Fibroblast of pulmonary artery (primary cell): ENCODE measurements at regions not wholly inside any gene's neighbourhood (a gene's known extent, or its start where the extent isn't known, plus 50 kb on each side); places are given as distances from the start of the nearest gene placed in this dataset.

Source experiments
- DNase-seq: peaks from one replicate; pipeline ENCODE4 v3.0.0-alpha.2; 2010; ENCODE audit warnings: low read depth
- H3K4me3 ChIP-seq: replicated peaks from 2 replicates; pipeline ENCODE4 v1.5.1; 2011; ENCODE audit warnings: low read depth, mild to moderate bottlenecking, control low read depth, low read length, moderate library complexity
- TF ChIP-seq, protein P1 (sequence below): IDR thresholded peaks from 2 replicates; pipeline ENCODE4 v1.5.1; 2011; ENCODE audit warnings: mild to moderate bottlenecking, control low read depth, low read length, inconsistent platforms; ENCODE audit errors: missing control alignments

DNA sequence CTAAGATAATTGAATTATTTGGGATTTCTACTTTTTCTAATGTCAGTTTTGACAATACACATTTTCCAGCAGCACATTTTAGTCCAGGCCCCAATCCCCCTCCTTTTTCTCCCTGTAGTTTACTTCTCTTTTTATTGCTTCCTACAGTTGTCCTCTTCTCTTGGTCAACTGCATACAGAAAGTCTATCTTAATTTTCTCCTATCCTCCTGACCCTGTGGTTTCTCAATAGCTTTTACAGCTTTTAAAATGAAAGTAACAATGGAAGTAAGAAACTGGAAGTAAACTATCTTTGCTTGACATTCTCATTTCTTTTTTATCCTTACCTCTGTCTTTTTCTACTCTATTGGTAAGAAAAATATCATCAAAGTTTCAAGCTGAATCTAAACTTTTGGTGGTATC, 106.5 kb upstream of the OXGR1 start:
- DNase-seq, result no peak
- TF ChIP-seq, protein P1, sequence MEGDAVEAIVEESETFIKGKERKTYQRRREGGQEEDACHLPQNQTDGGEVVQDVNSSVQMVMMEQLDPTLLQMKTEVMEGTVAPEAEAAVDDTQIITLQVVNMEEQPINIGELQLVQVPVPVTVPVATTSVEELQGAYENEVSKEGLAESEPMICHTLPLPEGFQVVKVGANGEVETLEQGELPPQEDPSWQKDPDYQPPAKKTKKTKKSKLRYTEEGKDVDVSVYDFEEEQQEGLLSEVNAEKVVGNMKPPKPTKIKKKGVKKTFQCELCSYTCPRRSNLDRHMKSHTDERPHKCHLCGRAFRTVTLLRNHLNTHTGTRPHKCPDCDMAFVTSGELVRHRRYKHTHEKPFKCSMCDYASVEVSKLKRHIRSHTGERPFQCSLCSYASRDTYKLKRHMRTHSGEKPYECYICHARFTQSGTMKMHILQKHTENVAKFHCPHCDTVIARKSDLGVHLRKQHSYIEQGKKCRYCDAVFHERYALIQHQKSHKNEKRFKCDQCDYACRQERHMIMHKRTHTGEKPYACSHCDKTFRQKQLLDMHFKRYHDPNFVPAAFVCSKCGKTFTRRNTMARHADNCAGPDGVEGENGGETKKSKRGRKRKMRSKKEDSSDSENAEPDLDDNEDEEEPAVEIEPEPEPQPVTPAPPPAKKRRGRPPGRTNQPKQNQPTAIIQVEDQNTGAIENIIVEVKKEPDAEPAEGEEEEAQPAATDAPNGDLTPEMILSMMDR, result no peak
- no peak overlapping the region for H3K4me3 ChIP-seq

DNA sequence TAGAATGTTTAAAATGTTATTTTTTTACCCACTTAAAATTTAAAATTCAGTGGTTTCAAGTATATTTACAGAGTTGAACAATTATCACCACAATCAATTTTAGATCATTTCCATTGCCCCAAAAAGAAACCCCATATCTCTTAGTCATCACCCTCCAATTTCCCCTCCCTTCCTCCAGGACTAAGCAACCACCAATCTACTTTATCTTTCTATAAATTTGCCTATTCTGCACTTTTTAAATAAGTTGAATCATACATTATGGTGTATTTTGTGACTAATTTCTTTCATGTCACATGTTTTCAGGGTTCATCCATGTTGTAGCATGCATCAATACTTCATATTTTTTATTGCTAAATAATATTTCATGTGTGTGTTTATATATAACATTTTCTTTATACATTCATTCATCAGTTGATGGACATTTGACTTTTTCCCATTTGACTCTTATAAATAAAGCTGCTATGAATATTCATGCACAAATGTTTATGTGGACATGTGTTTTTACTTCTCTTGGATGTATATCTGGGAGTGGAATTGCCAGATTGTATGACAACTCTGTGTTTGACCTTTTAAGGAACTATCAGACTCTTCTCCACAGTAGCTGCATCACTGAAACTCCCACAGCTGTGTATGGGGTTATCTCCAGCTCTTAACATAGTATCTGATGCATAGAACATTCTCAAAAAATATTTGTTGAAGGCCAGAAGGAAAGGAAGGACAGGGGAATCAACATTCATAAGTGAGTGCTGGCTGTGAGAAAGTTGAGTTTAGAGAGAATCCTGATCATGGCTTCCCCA, 107.8 kb upstream of the OXGR1 start:
- TF ChIP-seq, protein P1, result no peak
- H3K4me3 ChIP-seq, result no peak overlapping the region
- no peak for DNase-seq

DNA sequence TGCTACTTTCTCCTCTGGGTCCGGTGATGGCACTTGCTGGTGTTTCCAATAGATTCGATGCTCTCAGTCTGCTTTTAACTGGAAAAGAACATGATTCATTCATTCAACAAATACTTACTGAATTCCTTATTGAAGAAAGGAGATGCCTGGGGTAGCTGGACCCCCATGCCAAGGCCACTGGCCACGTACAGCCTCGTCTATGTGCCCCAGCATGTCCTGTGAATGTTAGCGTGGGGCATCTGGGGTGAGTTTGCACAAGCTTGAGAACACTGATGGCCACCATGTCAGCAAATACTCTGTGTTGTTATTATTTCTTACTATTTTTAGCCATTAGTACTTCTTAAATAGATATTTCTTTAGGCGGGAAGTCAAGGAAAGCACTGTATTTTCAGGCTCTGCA, 112.0 kb upstream of the OXGR1 start:
- DNase-seq, result no peak
- no peak overlapping the region for H3K4me3 ChIP-seq
- TF ChIP-seq, protein P1, result no peak

DNA sequence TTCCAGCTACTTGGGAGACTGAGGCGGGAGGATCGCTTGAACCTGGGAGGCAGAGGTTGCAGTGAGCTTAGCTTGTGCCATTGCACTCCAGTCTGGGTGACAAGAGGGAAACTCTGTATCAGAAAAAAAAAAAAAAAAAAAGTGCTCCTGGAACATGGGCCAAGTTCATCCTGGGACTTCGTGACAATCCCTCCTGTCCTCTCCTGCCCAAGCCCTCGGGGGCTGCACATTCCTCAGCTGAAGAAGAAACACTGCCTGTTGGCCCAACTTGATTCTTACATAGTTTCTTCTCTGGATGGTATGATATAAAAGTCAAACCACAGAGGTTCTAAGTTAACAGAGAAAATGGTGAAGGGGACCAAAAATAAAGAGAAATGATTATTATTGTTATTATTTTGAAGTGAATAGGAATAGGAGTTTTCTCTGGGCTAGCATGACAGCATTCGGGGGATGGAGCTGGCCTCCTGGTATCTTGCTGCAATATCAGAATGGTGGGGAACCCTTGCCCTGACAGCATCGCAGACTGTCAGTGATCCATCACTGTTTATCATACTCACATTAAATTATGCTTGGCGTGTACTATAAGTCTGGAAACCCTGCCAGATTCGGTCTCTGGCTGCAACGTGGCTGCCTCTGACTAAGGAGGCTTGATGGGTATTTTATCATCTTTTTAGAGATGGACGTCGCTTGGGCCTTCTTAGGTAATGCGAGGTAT, 113.7 kb upstream of the OXGR1 start:
- no peak for DNase-seq
- no peak overlapping the region for H3K4me3 ChIP-seq
- TF ChIP-seq, protein P1, result no peak

DNA sequence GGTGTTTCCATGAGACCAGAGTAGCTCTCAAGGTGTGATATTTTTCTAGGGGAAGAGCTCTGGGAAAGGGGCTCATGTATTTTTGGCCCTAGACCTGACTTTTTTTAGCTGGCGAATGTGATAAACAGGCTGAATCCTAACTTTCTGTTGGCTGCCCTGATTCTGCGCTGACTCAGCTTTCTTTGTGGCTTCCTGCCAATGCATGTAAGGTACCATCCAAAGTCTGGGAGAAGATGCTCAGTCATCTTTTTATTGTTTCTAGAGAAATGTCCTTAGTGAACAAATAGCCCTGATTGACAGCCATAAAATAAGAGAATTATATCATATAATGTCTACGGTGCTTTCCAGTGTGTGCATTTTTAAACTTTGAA, 113.6 kb upstream of the MBNL2 start:
- DNase-seq, result peak; percentile 79
- TF ChIP-seq, protein P1, result no peak
- no peak overlapping the region for H3K4me3 ChIP-seq

DNA sequence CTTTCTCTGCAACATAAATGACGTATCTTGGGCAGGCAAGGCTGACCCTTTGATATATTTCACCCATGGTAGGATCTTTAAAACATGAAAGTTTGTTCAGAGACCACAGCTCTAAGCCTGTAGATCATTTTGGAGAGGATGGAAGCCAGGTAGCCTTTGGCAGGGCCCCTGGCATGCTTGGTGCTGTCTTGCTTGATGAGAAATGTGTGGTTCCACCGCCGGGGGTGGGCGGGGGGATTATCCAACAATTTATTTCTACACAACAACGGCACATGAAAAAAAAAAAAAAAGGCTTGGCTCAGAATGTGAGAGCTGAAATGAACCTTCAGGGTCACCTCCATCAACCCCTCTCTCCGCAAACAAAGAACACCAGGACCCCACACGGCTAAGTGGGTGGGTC, 112.9 kb upstream of the MBNL2 start:
- TF ChIP-seq, protein P1, result no peak
- no peak overlapping the region for H3K4me3 ChIP-seq
- DNase-seq, result no peak
